ENCODE measurements at regions not wholly inside any gene's neighbourhood (a gene's known extent, or its start where the extent isn't known, plus 50 kb on each side); places are given as distances from the start of the nearest gene placed in this dataset.
"Not testable (repeated sequence)": the region's sequence is repeated elsewhere in the genome, so short reads cannot be mapped to it uniquely, and the experiment has no call there.

DNA sequence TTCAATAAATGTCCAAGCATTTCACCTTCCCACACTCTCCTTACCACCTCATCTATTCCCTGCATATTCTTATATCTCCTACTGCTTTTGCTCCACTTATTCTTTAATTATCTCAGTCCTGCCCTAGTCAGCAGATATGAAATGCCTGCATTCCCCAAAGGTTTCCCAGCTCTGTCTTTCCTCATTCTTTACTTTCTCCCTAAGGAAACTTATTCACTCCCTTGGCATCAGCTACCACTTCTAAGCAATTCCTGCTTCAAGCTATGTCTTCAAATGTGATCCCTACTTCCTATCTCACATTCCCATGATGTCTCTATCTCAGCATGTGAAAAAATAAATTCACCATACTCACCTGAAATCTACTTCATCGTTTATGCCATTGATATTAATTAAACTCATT, 111.8 kb downstream of the CAPZA3 start:
- DNase-seq = no peak

DNA sequence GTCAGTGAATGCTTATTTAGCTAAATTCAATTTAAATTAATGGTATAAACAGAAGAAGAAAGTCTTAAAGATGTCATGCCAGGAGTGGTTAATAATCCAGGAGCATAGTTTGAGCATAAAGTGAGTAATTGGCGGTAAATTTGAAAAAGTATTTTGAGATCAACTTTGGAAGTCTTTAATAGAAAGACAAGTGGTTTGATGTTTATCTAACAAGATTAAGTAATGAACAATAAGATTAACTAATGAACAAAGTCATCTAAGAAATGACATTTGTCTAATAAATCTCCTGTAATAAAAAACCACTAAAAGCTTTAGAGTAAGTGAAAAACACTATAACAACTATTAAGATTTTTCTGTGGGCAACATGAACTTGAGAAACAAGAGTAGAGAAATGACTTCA, 112.8 kb downstream of the CAPZA3 start:
- DNase-seq = no peak

- no peak for DNase-seq
Measured at GRCh38 chr12:18851271-18851670, 113.4 kb downstream of the CAPZA3 start.

DNA sequence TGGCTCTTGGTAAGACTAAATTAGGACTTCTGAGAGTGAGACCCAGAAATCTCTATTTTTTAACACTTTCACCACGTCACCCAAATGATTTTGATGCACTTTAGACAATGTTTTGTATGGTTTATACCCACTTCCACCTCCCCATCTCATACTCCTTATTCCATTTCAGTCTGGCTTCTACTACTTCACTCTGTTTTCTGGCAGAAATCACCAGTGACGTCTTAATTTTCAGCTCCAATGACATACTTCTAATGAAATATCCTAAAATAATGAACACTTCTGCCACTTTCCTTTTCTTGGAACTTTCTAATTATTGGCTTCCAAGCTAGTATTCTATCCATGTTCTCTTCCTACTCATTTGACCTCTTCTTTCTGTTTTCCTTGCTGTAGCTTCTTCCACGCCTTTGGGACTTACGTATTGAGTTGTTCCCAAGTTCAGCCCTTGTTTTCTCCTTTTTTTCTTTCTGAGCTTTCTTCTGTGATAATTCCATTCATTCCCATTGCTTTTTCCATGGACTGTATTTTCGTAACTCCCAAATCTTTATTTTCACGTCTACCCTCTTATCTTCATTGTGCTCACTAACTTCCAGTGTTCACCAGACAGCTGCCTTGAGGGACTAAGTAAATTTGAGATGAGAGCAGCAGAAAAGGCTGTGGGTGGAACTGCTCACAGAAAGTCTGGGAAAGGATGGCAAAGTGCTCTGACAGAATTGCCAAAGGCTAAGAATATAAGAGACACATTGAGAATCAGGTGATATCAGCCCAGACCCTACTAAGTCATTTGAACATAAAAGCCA, 115.8 kb downstream of the CAPZA3 start:
- DNase-seq = no peak

- no peak for DNase-seq
Measured at GRCh38 chr12:18857656-18858055, 119.7 kb downstream of the CAPZA3 start.

DNA sequence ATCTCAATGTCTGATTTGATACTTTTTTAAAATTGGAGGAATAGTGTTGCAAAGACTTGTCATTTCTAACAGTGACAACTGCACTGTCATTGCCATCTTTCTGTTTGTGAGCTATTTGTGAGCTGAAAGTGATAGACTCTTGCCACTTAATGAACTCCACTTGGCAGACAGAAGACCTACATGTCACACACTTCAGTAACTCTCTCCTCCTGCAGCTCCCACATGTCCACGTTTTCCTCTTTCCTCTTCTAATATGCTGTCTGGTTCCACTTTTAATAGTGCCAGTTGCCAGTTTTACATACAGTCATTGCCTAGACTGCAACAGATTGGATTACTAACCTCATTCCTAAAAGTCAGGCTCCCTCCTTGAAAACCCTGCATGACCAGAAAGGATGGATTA, 121.5 kb downstream of the CAPZA3 start:
- no peak for DNase-seq

DNA sequence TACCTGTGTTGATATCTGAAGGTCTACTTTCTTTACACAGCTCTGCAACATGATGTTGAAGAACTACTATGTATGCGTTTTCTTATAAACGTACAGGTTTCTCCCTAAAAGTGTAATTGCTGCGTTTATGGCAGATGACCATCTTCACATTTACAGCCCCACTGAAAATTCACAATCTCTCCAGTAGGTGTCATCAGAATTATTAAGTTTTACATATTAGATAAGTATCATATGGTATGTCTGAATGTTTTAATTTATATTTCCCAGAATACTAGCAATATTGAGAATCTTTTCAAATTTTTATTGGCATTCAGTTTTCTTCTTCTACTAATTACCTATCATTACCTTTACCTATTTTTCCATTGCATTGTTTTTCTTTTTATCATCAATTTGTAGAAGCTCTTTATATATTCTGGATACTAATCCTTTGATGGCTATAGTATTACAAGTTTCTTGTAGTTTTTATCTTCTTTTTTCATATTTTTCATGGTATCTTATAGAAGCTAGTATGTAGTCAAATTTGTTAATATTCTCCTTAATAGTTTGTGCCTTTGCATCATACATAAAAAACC, 123.5 kb downstream of the CAPZA3 start:
- DNase-seq = no peak

- DNase-seq = no peak
Measured at GRCh38 chr12:18863769-18864500, 126.0 kb downstream of the CAPZA3 start.

DNA sequence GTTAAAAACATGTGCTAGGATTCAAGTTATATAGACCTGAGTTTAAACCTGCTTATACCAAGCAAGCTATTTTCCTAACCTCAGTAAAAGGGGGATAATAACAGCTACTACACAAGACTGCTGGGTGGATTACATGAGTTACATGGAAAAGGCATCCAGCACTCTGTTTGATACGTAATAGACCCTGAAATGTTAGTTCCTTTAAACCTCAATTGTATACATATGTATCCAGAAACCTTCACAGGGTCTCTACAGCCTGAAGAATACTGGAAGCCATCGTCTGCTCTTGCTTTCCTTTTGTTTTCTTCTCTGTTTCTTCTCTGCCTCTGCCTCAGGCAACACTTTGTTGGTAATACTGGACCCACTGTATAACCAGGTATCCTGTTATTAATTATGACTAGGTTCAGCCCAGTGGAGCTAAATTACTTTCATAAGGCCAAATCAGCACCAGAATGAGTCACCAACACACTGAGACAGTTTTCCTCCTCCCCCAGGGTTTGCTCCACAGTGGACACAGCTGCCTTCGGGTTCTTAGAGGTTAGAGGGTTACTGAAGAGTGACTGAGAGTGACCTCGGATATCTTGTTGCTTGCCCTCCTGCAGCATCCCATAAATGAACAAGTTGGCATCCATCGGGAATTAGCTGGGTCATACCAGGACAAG, 127.1 kb downstream of the CAPZA3 start:
- DNase-seq = no peak

DNA sequence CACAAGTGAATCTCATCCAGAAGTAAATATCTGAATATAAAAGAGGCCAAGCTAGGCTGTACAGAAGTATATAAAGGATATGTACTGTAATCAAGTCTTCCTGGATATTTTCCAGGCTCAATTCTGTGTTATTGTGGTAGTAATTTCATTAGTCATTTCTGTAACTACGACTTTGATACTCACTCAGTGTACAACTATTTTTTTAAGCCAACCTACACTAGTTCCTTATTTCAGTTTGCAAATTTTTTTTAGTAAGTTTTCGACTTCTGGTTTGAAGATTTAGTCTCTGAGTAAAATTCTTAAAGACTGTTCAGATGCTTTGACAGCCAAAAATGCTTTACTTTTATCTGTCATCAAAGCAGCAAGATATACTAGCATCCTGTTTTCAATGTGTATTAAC, 130.8 kb downstream of the CAPZA3 start:
- no peak for DNase-seq

DNA sequence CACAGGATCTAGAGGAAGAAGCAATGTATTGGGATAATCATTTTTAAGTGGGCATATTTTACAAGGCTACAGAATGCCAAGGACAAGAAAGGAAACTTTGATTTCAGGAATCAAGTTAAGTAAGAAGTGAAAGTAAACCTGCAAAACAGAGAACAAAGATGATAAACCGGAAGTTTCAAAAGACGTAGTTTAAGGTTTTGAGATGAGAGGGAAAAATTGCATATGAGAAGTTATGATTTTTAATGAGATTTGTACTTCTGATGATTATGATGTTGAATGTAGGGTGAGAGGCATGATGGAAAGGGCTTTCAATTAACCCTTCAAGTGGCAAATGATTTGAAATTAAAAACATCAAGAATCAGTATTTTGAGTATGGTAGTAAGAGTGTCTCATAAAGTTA, 134.9 kb downstream of the CAPZA3 start:
- no peak for DNase-seq

DNA sequence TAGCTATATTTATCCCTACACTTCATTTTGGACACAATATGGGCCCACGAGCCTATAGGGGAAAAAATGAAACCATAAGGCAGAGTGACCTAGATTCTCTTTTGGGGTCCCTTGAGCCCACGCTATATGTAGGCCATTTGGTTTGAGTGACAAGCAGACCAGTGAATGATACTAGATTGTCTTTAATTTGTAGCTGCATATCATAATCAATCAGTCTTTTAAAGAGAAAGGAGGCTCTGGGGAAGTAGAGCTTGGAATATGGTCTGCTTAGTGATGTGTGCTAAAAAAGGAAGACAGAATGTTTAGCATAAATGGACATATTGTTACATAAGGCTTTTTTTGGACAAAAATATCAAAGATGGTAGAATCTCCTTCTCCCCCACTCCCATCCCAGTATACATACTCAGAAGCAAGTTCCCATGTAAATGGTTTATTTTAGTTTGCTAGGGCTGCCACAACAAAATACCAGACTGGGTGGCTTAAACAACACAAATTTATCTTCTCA, 140.8 kb downstream of the CAPZA3 start:
- no peak for DNase-seq

- no peak for DNase-seq
Measured at GRCh38 chr12:18882690-18883089, 144.8 kb downstream of the CAPZA3 start.

GRCh38 chr12:18886962-18887361, 149.0 kb downstream of the CAPZA3 start:
- DNase-seq = no peak

- no peak for DNase-seq
Measured at GRCh38 chr12:18887368-18887767, 149.4 kb downstream of the CAPZA3 start.

GRCh38 chr12:18888047-18888446, 150.1 kb downstream of the CAPZA3 start:
- DNase-seq = no peak

- DNase-seq = not testable (repeated sequence)
Measured at GRCh38 chr12:18890621-18891020, 152.7 kb downstream of the CAPZA3 start.

- DNase-seq = no peak
Measured at GRCh38 chr12:18895540-18895939, 157.6 kb downstream of the CAPZA3 start.

DNA sequence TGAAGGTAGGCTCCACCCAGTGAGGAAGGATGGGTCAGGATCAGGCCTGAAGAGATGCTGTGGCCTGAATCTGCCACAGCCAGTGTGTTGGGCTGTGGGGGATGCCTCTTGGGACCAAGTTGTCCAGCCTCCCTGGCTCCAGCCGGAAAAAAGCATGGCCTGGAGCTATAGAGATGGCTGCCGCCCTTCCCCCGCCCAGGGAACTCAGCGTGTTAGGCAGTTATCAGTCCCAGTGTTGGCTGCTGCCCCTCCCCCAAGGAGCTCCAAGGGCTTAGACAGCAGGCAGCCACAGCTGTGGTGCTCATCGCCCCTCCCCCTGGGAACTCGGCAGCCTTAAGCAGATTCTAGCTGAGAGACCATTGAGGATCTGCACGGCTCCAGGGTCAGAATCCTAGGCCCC, 158.0 kb downstream of the CAPZA3 start:
- no peak for DNase-seq

DNA sequence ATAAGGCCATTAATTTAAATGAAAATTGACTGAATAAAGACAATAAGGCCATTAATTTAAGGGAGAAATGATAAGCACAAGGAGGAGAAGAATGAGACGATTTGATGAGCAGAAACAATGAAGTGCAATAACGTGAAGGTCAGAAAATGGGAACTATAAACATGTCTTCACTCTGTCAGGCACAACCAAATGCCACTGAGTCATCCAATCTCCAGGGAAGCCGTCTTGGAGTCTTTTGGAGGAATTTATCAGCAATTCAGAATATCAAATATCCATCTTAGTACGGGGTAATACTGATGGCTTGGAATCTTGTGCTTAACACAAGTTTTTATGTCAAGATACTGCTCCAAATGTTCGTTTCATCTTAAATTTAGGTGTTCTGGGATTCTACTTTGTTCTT, 159.9 kb downstream of the CAPZA3 start:
- DNase-seq = no peak

DNA sequence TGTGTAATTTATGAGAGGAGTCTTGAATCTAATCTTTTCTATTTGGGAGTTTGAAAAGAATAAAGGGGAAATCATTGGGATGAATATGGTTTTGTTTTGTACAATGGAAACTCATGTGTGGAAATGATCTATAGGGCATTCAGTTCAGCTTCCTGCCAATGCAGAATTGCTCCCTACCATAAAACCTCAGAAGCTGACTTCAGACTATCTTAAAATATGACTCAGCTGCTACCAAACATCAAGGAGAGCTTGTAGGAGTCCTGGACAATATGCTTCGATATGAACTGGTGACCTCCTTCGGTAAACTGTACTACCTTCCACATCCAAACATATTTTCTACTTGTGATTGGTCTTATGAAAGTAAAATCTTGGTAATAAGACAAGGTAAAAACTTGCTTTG, 160.6 kb downstream of the CAPZA3 start:
- no peak for DNase-seq

DNA sequence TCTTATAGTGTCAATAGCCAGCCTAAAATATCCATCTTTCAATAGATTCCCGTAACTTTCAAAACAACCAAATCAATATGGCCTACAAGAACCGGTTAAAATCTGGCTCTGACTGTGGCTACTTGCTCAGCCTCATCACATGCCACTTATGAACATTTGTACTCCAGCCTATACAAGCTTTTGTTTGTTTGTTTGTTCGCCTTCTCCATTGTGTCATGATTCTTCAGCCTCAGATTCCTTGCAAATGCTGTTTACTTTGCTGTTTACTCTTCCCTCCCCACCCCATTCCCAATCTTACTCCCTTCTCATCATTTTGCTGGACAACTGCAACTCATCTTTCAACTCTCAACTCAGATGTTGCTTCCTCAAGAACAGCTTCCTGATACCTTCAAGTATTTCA, 161.2 kb downstream of the CAPZA3 start:
- DNase-seq = no peak

DNA sequence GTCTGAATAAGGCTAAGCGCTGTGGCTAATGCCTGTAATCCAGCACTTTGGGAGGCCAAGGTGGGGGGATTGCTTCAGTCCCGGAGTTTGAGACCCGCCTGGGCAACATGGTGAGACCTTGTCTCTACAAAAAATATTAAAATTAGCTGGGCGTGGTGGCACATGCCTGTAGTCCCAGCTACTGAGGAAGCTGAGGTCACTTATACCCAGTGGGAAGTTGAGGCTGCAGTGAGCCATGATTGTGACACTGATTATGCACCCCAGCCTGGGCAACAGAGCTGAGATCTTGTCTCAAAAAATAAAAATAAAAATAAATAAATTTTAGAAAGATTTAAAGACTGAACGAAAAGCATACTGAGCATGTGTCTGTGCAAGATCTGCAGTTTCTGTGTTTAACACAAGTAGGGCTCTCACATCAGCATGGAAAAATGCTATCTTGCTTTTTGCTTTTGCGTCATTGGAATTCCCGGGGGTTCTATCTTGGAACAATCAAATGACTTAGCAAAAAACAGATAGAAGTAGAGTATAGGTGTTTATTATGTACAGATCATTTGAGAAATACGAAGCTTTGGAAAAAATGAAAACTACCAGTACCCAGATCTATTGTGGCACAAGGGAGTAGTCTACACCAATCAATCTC, 161.9 kb downstream of the CAPZA3 start:
- no peak for DNase-seq
